ENCODE measurements at regions not wholly inside any gene's neighbourhood (a gene's known extent, or its start where the extent isn't known, plus 50 kb on each side); places are given as distances from the start of the nearest gene placed in this dataset.
"Not testable (repeated sequence)": the region's sequence is repeated elsewhere in the genome, so short reads cannot be mapped to it uniquely, and the experiment has no call there.

GRCh38 chr7:94190599-94191061 lies 186.5 kb upstream of the BET1 start:
- Mint-ChIP-seq H3K27ac (no peak overlapping the region), H3K36me3 (ENCODE audit: low read depth) (no peaks in the 10 kb centered on the region), H3K4me3 (no peak overlapping the region), H3K4me1 (no peaks in the 10 kb centered on the region), H3K27me3 (no peaks in the 10 kb centered on the region)
- DNase-seq (no peak), ATAC-seq (no peak)
- H3K9me3 ChIP-seq (ENCODE audit: control insufficient read depth, low read length, poor library complexity, severe bottlenecking): no peaks in the 10 kb centered on the region

GRCh38 chr7:94194426-94194825 lies 190.3 kb upstream of the BET1 start:
- DNase-seq; H3K36me3 Mint-ChIP-seq (ENCODE audit: low read depth); H3K4me1 Mint-ChIP-seq; H3K27ac Mint-ChIP-seq; H3K9me3 ChIP-seq (ENCODE audit: control insufficient read depth, low read length, poor library complexity, severe bottlenecking); ATAC-seq; H3K27me3 Mint-ChIP-seq; H3K4me3 Mint-ChIP-seq: not testable (repeated sequence)

DNA sequence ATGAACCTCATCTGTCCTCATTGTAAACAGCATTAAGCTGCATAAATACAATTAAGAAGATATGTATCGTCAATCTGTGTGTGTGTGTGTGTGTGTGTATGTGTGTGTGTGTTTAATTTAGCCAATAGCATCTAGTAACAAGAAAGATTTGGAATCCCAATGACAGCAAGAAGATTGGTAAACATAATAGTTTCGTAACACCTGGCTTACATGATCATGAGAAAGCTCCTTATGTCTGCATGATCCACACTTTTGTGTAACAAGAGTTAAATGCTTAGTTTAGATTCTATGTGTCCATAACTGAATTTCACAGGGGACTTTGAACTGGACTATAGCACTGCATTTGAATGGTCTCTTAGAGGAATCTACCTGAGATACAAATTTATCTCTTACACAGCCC lies 191.0 kb upstream of the BET1 start:
- Mint-ChIP-seq H3K27ac (no peak overlapping the region), H3K4me1 (no peaks in the 10 kb centered on the region), H3K36me3 (ENCODE audit: low read depth) (no peaks in the 10 kb centered on the region), H3K27me3 (no peaks in the 10 kb centered on the region), H3K4me3 (no peak overlapping the region)
- H3K9me3 ChIP-seq (ENCODE audit: control insufficient read depth, low read length, poor library complexity, severe bottlenecking): no peaks in the 10 kb centered on the region
- no peak for ATAC-seq
- no peak for DNase-seq

- Mint-ChIP-seq H3K27ac (no peak overlapping the region), H3K36me3 (ENCODE audit: low read depth) (no peaks in the 10 kb centered on the region), H3K4me3 (no peak overlapping the region), H3K4me1 (no peaks in the 10 kb centered on the region), H3K27me3 (no peaks in the 10 kb centered on the region)
- no peaks in the 10 kb centered on the region for H3K9me3 ChIP-seq (ENCODE audit: control insufficient read depth, low read length, poor library complexity, severe bottlenecking)
- DNase-seq (no peak), ATAC-seq (no peak)
Measured at GRCh38 chr7:94195813-94196212, 191.7 kb upstream of the BET1 start.

GRCh38 chr7:94205529-94205928 lies 189.2 kb upstream of the COL1A2 start:
- H3K27ac Mint-ChIP-seq: no peak overlapping the region
- no peaks in the 10 kb centered on the region for H3K36me3 Mint-ChIP-seq (ENCODE audit: low read depth)
- no peaks in the 10 kb centered on the region for H3K4me1 Mint-ChIP-seq
- no peak for ATAC-seq
- no peaks in the 10 kb centered on the region for H3K27me3 Mint-ChIP-seq
- H3K9me3 ChIP-seq (ENCODE audit: control insufficient read depth, low read length, poor library complexity, severe bottlenecking): no peaks in the 10 kb centered on the region
- no peak overlapping the region for H3K4me3 Mint-ChIP-seq
- DNase-seq: no peak

DNA sequence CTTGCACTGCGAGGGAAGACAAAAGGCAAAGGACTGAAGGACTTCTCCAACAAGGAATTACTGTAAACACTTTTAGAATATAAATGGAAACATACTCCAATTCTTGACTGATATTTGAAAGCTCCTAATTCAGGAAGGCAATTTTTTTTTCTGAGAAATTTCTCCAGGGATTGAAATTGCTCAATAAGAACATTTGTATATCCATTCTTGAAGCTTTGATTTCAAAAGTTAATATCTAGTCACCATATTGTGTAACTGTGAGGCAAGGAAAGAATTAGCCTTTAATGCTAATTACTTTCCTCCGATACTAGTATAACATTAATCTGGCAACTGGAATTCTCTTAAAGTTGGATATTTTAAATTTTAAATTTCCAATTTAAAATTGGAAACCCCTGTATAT lies 188.4 kb upstream of the COL1A2 start:
- DNase-seq (no peak), ATAC-seq (no peak)
- H3K36me3 Mint-ChIP-seq (ENCODE audit: low read depth): no peaks in the 10 kb centered on the region
- no peak overlapping the region for H3K4me3 Mint-ChIP-seq
- no peaks in the 10 kb centered on the region for H3K4me1 Mint-ChIP-seq
- no peaks in the 10 kb centered on the region for H3K9me3 ChIP-seq (ENCODE audit: control insufficient read depth, low read length, poor library complexity, severe bottlenecking)
- no peaks in the 10 kb centered on the region for H3K27me3 Mint-ChIP-seq
- no peak overlapping the region for H3K27ac Mint-ChIP-seq

DNA sequence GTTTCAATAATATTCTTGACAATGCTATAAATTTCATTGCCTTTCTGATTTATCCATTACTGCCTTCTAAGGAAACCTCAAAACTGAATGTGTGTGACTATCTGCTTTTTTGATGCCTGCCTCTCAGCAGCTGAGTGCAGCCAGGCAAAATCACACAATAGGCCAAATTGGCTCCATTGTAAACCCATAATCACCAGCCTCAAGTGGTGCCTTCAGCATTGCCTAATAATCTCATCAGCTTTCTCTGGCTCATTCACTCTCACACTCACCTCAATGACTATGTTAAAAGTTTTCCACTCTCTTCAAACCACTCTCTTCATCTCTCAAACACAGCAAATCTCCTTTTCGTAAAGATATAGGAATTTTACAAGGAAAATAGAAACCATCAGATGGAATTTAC lies 182.5 kb upstream of the COL1A2 start:
- H3K9me3 ChIP-seq (ENCODE audit: control insufficient read depth, low read length, poor library complexity, severe bottlenecking): no peaks in the 10 kb centered on the region
- no peaks in the 10 kb centered on the region for H3K27me3 Mint-ChIP-seq
- DNase-seq: no peak
- H3K27ac Mint-ChIP-seq: no peak overlapping the region
- no peaks in the 10 kb centered on the region for H3K36me3 Mint-ChIP-seq (ENCODE audit: low read depth)
- H3K4me3 Mint-ChIP-seq: no peak overlapping the region
- ATAC-seq: no peak
- H3K4me1 Mint-ChIP-seq: no peaks in the 10 kb centered on the region

DNA sequence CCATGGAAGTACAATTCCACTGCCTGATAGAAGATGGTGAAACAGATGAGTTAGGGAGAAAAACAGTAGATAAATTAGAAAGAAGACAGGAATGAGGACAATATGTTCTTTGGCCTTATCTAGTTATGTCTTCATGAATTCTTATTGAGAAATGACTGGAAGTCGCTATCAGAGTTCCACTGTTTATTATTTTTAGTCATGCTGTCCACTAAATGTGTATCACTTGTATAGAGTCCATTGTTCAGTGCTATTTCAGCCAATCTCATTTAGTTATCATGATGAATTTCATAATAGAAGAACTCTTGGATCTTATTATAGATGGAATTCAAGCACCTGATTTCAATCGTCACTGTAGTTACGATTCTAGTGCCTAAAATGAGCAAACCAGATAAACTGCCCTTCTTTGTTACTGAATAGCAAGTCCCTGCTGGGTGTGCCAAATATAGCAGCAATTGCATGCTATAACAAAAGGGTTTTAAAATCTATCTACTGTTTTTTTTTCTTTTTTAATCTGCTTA lies 177.7 kb upstream of the COL1A2 start:
- H3K36me3 Mint-ChIP-seq (ENCODE audit: low read depth): no peaks in the 10 kb centered on the region
- H3K4me3 Mint-ChIP-seq: no peak overlapping the region
- DNase-seq: no peak
- no peaks in the 10 kb centered on the region for H3K9me3 ChIP-seq (ENCODE audit: control insufficient read depth, low read length, poor library complexity, severe bottlenecking)
- H3K4me1 Mint-ChIP-seq: no peaks in the 10 kb centered on the region
- ATAC-seq: no peak
- no peaks in the 10 kb centered on the region for H3K27me3 Mint-ChIP-seq
- no peak overlapping the region for H3K27ac Mint-ChIP-seq

- no peak for DNase-seq
- no peaks in the 10 kb centered on the region for H3K27me3 Mint-ChIP-seq
- H3K27ac Mint-ChIP-seq: no peak overlapping the region
- H3K4me3 Mint-ChIP-seq: no peak overlapping the region
- no peaks in the 10 kb centered on the region for H3K36me3 Mint-ChIP-seq (ENCODE audit: low read depth)
- no peak for ATAC-seq
- H3K9me3 ChIP-seq (ENCODE audit: control insufficient read depth, low read length, poor library complexity, severe bottlenecking): no peaks in the 10 kb centered on the region
- no peaks in the 10 kb centered on the region for H3K4me1 Mint-ChIP-seq
Measured at GRCh38 chr7:94217766-94218165, 176.9 kb upstream of the COL1A2 start.

DNA sequence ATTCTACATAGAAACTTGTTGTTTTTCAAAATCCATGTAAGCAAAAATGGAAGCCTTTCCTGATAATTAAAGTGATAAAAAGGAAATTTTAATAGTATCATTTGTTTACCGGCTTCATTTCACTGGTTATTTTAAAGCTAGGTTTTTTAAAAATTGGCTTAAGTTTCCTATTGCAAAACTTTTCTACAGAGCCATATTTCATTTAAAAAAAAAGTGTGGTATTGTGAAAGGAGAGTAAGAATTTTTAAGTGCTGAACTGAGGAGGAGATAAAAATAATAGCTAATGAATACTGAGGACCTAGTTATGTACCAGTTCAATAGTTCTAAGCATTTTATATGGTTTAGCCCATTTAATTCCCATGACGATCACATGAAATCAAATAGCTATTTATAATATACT lies 172.2 kb upstream of the COL1A2 start:
- Mint-ChIP-seq H3K36me3 (ENCODE audit: low read depth) (no peaks in the 10 kb centered on the region), H3K4me3 (no peak overlapping the region), H3K27me3 (no peaks in the 10 kb centered on the region), H3K27ac (no peak overlapping the region), H3K4me1 (no peaks in the 10 kb centered on the region)
- no peaks in the 10 kb centered on the region for H3K9me3 ChIP-seq (ENCODE audit: control insufficient read depth, low read length, poor library complexity, severe bottlenecking)
- no peak for DNase-seq
- no peak for ATAC-seq

DNA sequence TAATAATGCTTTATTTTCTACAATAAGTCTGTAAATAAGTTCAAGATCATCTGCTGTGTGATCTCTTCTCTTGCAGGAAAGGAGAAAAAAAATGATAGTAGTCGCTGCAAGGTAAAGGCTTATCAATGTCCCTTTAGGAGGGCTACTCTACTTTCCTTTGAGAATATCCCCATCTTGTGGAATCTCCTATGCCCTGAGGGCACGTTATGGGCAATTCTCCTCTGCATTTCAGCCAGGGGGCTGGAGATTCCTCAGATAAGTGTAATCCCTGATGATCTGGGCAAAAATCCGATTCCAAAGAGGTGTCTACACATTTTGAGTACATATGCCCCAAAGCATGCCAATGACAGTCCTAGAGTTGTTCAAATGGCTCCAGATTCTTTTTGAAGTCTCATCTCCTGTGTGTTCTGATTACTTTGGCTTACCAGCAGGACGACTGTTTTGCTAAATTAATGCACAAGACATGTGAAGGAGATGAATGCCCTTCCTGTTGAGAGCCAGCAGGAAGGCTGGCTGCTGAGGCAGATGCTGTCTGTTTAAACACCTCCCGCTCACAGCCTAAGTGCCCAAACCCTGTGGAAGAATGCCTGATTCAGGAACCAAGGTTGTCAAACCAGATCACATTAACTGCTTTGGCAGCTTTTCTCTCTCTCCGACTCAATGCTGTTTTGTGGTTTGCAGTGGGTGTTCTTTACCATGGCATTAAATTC lies 171.2 kb upstream of the COL1A2 start:
- no peak for ATAC-seq
- Mint-ChIP-seq H3K36me3 (ENCODE audit: low read depth) (no peaks in the 10 kb centered on the region), H3K27ac (no peak overlapping the region), H3K27me3 (no peaks in the 10 kb centered on the region), H3K4me3 (no peak overlapping the region), H3K4me1 (no peaks in the 10 kb centered on the region)
- no peak for DNase-seq
- no peaks in the 10 kb centered on the region for H3K9me3 ChIP-seq (ENCODE audit: control insufficient read depth, low read length, poor library complexity, severe bottlenecking)

DNA sequence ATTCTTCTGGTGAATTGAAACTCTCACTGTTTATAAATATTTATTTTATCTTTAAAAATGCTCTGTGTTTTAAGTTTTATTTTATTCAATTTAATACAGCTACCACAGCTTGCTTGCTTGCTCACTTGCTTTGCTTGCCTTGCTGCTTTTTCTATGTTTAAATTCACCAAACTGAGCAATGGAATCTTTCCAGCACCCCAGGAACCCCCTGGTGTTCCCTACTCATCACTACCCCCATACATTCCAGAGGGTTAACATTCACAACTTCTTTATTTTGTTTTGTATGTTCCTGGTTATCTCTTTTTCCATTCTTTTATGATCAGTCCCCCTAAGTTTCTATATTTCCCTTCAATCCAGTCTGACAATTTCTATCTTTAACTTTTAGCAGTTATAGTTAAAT lies 166.5 kb upstream of the COL1A2 start:
- H3K36me3 Mint-ChIP-seq (ENCODE audit: low read depth): no peaks in the 10 kb centered on the region
- H3K9me3 ChIP-seq (ENCODE audit: control insufficient read depth, low read length, poor library complexity, severe bottlenecking): no peaks in the 10 kb centered on the region
- no peak overlapping the region for H3K4me3 Mint-ChIP-seq
- no peak for DNase-seq
- no peaks in the 10 kb centered on the region for H3K4me1 Mint-ChIP-seq
- H3K27ac Mint-ChIP-seq: no peak overlapping the region
- no peak for ATAC-seq
- no peaks in the 10 kb centered on the region for H3K27me3 Mint-ChIP-seq

DNA sequence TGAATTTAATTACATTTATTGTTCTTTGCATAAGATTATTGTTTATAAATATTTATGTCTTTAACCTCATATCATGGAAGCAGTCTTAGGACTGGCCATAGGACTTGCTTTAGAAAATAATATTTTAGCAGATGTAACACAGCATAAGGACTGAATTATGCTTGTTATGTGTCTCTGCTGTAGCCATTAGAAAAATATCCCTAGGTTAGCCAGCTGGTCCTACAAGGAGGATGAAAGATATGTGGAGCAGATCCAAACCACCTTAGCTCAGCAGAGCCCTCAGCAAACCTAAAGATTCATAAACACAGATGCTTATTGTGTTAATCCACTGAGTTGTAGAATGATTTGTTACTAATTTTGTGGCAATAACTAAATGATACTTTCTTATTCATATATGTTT lies 166.0 kb upstream of the COL1A2 start:
- H3K27ac Mint-ChIP-seq: no peak overlapping the region
- ATAC-seq: no peak
- no peaks in the 10 kb centered on the region for H3K4me1 Mint-ChIP-seq
- H3K27me3 Mint-ChIP-seq: no peaks in the 10 kb centered on the region
- H3K4me3 Mint-ChIP-seq: no peak overlapping the region
- H3K9me3 ChIP-seq (ENCODE audit: control insufficient read depth, low read length, poor library complexity, severe bottlenecking): no peaks in the 10 kb centered on the region
- H3K36me3 Mint-ChIP-seq (ENCODE audit: low read depth): no peaks in the 10 kb centered on the region
- DNase-seq: no peak

DNA sequence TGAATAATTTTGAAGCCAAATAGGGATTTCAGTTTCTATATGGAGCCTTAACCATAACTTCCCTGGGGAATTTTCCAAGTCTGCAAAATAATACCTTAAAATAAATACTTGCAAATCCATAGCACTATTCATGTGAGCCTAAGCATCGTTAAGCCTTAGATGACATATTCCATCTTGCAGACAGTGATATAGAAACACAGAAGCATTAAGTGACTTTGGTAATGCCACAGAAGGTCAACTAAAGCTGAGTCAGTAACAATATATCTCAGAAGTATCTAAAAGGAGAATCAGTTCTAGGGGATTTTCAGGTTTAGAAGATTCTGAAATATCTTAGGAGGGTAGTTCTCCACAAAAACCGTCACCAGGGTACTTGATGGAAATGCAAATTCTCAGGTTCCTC lies 163.4 kb upstream of the COL1A2 start:
- DNase-seq (no peak), ATAC-seq (no peak)
- no peaks in the 10 kb centered on the region for H3K4me1 Mint-ChIP-seq
- H3K36me3 Mint-ChIP-seq (ENCODE audit: low read depth): no peaks in the 10 kb centered on the region
- H3K9me3 ChIP-seq (ENCODE audit: control insufficient read depth, low read length, poor library complexity, severe bottlenecking): no peaks in the 10 kb centered on the region
- H3K27ac Mint-ChIP-seq: no peak overlapping the region
- H3K4me3 Mint-ChIP-seq: no peak overlapping the region
- H3K27me3 Mint-ChIP-seq: no peaks in the 10 kb centered on the region

Measured in T-helper 17 cell (primary cell).